ELR (cell line): ENCODE measurements at regions not wholly inside any gene's neighbourhood (a gene's known extent, or its start where the extent isn't known, plus 50 kb on each side); places are given as distances from the start of the nearest gene placed in this dataset.

ENCODE experiments used
- DNase-seq: peaks from one replicate; pipeline ENCODE4 v3.0.0-alpha.2; 2015; ENCODE audit warnings: low read depth

DNA sequence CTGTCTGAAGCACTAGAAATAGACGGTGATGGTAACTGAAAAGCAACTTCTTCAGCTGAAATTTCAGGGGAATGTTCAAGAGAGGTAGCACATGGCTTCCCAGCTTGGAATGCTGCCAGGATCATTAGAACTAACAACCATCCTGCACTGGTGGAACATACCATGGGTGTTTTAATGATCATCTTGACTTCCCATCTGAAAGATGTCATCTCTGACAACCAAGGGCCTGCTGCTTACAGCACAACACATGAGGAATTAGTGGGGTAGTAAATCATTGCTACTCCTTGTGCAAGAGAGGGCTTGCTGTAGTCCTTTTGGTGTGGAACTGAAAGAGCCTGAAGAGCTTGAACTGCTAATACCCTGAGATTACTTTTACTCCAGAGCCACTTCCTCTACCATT is 853.7 kb downstream of the MCTP2 start:
- DNase-seq = no peak

DNA sequence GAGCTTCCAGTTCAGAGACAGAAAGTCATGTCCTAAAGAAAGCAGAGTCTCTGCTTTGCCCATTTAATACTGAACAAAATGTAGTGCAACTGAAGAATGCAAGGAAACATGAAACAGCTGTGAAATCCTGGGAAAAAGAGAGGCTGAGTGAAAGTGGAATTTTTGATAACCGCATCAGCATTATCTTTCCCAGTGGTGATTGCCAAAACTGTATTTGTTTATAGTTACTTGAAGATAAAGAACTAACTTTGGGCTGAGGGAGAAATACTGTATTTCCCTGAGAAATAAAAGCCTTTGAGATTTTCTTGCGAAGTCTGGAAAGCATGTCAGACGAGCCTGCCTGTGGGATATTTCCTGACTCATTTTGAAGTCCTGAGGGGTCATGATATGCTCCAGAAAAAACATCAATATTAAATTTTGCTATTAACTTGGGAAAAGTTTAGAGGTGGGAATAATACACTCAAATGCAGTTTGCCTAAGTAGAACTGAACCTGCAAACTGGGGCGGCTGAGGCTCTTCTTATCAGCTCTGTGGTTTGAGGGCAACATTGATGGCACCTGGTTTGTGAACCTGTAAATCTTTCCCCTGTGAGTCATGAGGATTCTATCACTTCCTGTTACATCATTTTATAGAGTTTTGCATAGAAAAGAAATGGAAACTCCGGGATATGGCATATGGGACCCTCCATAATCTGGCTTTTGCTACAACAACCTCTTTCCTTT is 855.3 kb downstream of the MCTP2 start:
- DNase-seq = peak; percentile 7

- no peak for DNase-seq
Observed at GRCh38 chr15:95087253-95087609, 855.9 kb downstream of the MCTP2 start.

DNA sequence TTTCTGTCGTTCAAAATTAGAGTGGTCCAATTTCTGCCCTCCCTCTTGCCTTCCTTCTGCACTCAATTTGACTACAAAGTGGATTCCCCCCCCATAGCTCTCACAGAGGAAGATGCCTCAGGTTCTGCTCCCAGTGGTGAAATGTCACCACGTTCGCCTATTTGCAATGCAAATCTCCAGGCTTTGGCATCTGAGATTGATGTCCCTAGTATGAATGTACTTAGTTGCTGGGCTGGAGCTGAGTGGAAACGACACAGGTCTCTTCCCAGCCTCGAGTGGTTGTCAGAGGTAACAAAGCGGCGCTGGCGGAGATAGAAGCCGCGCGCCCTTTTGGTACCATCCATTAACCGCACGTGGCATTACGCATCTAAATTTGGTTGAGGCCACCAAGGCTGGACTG is 860.1 kb downstream of the MCTP2 start:
- no peak for DNase-seq

DNA sequence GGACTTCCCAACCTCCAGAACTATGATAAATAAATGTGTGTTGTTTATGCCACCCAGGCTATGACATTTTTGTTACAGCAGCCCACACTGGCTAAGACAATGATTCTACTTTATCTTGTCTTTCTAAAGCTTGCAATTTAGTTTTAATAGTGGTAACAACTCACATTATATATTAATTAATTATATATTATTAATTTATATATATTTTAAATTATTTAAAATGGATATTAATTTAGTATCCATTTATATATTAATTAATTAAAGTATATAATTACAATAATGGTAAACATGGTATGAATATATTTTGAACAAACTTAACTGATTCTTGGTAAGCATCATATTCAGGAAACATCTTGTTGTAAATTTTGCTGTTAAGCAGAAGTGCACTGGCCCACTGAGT is 863.9 kb downstream of the MCTP2 start:
- no peak for DNase-seq

GRCh38 chr15:95096651-95097050 is 865.3 kb downstream of the MCTP2 start:
- no peak for DNase-seq

DNA sequence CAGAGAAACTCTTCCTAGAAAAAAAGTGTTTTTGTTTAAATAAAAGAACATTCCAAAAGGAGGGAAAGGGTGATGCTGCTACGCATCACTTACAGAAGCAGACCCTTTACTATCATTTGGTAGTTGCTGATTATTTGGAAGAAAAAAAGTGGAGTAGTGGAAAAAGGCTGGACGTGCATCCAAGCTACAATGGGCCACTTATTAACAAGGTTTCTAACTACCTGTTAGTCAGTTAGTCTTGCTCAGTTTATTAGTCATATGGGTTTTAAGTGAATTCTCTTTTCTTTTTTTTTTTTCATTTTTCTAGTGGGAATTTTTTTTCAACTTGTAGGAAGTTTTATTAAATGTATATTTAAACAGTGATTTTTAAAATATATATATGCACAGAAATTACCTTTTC is 866.0 kb downstream of the MCTP2 start:
- no peak for DNase-seq

DNA sequence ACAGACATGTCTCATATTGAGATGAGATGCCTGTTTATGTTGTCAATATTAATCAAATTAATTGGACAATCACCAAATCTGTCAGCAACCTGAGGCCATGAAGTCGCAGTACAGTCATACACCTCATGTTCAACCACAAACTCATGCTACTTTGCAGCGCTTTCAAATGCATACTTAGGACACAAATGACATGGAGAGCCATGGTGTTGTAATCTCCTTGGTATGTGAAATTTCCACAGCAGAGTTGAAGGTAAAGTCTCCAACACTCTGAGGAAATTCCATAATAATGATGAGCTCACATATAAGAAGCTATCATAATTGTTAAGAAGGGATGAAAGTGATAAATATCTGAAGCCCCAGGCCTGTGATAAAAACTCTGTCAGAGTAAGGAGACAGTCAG is 873.9 kb downstream of the MCTP2 start:
- peak; percentile 45 for DNase-seq

DNA sequence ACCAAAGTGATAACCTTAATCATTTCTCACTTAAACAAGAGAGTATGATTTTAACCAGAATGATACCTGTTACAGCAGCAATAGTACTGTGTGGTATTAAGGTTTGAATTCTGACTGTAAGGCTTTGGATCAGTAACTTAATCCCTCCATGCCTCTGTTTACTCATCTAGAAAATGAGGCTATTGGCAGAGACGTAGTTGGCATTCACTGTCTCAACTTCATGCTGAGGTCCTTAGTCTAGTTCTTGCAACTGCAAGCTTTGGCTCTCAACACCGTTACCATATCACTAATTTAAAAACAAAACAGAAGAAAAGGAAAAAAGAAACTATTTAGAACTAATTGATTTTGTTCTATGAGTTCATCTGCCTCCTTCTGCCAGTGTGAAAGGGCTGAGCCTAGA is 875.4 kb downstream of the MCTP2 start:
- no peak for DNase-seq

GRCh38 chr15:95108673-95109072 is 877.3 kb downstream of the MCTP2 start:
- no peak for DNase-seq

DNA sequence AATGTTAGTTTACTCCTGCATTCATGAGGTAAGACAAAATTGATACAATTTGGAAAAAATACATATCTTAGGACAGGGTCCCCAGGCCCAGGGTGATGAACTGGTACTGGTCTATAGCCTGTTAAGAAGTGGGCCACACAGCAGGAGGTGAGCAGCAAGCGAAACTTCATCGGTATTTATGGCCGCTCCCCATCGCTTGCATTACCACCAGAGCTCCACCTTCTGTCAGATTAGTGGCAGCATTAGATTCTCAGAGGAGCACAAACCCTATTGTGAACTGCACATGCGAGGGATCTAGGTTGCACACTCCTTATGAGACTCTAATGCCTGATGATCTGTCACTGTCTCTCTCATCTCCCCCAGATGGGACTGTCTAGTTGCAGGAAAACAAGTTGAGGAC is 880.6 kb downstream of the MCTP2 start:
- DNase-seq = no peak

DNA sequence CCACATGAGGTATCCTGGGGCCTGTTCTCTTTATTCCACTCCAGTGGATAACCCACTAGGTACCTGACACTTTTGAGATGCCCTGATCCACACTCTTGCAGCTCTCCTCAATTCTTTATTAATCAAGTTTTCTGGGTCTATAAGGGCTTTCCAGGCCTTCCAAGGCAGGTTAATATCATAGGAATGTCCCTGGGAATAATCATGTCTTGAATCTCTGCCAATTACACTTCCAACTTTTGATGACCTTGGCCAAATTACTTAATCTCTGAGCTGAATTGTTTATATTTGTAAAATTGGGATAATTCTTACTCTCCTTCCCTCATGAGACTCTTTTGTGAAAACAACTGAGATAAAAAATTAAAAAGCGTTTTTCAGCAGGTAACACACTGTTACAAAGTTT is 881.7 kb downstream of the MCTP2 start:
- no peak for DNase-seq

DNA sequence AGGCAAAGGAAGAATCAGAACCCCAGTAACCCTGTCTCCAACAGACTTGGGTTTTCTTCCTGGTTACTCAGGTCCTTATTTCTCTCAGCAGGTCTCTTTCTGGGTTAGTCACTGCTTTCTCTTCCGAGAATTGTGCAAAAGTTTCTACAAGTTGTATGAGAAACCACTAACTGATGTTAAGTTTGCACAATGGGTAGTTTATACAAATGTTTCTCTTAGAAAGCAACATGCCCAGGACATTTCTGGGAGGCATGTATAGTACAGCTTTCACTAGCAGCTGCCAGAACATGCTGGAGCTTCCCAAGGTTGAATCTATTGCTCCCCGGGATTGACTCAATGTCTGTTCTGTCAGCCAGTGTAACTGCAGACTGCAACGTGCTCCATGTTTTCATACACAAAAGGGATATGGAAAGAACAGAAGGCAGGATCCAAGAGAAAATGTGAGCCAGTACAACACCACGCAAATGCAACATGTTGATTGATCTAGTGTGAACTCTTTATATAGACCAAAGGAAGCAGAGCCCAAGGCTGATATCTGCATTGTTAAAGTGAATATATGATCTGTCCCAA is 887.8 kb downstream of the MCTP2 start:
- no peak for DNase-seq

- DNase-seq = no peak
Observed at GRCh38 chr15:95120595-95120994, 889.2 kb downstream of the MCTP2 start.

DNA sequence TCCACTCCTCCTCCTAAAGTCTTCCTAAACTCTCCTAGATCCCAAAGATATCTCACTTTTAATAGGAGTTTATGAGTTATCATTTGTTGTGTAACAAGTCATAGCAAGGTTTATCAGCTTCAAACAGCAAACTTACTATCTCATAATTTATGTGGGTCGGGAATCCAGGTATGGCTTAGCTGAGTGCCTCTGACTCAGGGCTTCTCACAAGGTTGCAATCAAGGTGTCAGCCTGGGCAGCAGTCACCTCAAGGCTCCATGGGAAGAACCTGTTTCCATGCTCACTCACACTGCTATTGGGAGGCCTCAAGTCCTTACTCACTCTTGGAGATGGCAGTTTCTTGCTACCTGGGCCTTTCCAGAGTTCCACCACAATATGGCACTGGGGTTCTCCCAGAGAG is 889.8 kb downstream of the MCTP2 start:
- no peak for DNase-seq

DNA sequence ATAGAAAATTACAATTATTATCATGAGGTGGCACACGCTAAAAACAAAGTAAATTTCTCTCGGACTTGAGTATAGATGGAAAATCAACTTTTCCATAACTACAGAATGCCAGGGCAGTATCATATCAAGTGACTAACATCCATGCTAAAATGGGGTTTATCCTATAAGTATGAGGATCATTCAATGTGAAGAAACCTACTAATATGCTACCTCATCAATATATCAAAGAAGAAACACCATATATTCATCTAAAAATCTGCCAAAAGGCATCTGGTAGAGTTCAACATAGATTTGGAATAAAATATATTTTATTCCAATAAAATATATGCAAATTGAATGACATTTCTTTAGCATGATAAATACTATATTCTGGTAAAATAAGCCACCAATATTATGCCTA is 894.4 kb downstream of the MCTP2 start:
- DNase-seq = no peak

GRCh38 chr15:95127356-95127755 is 896.0 kb downstream of the MCTP2 start:
- no peak for DNase-seq

DNA sequence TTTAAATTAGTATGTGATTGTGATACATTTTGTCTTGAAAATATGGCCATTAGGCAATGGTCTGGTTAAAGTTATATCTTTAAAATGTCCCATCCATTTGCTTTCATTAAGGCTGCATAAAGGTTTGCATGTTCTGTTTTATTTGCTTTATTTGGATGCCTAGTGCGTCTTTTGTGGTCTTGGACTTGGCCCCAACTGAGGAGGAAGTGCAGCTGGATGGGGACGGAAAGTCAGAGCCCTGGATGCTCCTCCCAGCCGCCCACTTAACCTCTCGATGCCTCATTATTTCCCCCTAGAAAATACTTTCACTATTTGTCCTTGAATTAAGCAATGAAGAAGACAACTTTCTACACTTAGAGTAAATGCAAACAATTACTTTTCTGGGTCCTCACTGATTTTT is 898.2 kb downstream of the MCTP2 start:
- DNase-seq = no peak

GRCh38 chr15:95131131-95131556 is 899.8 kb downstream of the MCTP2 start:
- DNase-seq = no peak

GRCh38 chr15:95132774-95133173 is 901.4 kb downstream of the MCTP2 start:
- DNase-seq = peak; percentile 61

DNA sequence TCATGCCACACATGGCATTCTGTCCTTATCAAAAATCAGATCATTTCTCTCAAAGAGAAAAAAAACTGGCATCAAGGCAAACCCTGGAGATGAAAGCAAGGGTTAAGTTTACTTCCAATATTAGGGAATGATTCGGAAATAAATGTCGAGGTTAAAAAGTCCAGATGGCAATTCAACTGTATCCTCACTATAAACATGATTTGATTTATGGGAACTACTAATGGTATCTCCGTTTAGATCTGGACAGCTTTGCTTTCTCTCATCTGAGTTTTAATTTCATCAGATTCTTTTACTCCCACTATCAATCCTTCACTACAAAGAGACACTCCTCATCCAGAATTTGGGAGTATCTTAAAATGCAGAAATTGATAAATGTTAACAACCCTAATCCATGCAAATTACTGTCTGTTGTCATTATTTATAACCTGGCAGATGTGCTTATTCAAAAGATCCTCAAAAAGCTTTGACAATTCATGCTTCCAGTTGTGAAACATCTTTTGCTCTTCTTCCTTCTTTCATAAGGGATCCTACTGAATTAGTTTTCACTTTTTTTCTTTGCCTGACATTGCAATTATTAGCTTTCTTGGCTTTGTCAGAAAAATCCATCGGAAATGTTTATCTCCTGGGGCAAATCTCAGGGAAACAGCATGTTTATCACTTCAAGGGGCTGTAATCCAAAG is 903.2 kb downstream of the MCTP2 start:
- no peak for DNase-seq

- DNase-seq = no peak
Observed at GRCh38 chr15:95138604-95139270, 907.4 kb downstream of the MCTP2 start.

- DNase-seq = peak; percentile 28
Observed at GRCh38 chr15:95141486-95141885, 910.1 kb downstream of the MCTP2 start.
